Heart right ventricle (tissue), 16 donors: ENCODE measurements at regions not wholly inside any gene's neighbourhood (a gene's known extent, or its start where the extent isn't known, plus 50 kb on each side); places are given as distances from the start of the nearest gene placed in this dataset.

Experiments
- ATAC-seq, 8 donors: fragments of 200-7000 bp; cut with Tn5 transposase; one replicate each; pipeline ENCODE4 v1.9.1; 2020; ENCODE audit warnings: mild to moderate bottlenecking in 8 of 8, moderate library complexity in 8 of 8, moderate number of reproducible peaks in 1 of 8
- DNase-seq, 2 donors: peaks; one replicate each; pipeline ENCODE4 v3.0.0-alpha.2; 2020
- H3K27ac ChIP-seq, 10 donors: fragments of 200-600 bp; sonication (generic) in 2 of 10; one replicate each; pipeline versions ENCODE4 v1.5.0 to v1.8.0; 2020 to 2022; ENCODE audit warnings: mild to moderate bottlenecking in 3 of 10
- H3K27me3 ChIP-seq, 7 donors: fragments of 200-600 bp; one replicate each; pipeline ENCODE4 v1.8.0; 2021 to 2022; ENCODE audit warnings: mild to moderate bottlenecking in 2 of 7
- H3K36me3 ChIP-seq, 9 donors: fragments of 200-600 bp; sonication (generic) in 1 of 9; one replicate each; pipeline versions ENCODE4 v1.5.0 to v1.8.0; 2020 to 2022; ENCODE audit warnings: mild to moderate bottlenecking in 2 of 9
- H3K4me1 ChIP-seq, 9 donors: fragments of 200-600 bp; sonication (generic) in 1 of 9; one replicate each; pipeline versions ENCODE4 v1.5.0 to v1.8.0; 2020 to 2022; ENCODE audit warnings: mild to moderate bottlenecking in 4 of 9
- H3K4me3 ChIP-seq, 10 donors: fragments of 200-600 bp; sonication (generic) in 2 of 10; one replicate each; pipeline versions ENCODE4 v1.5.0 to v1.8.0; 2020 to 2022; ENCODE audit warnings: mild to moderate bottlenecking in 7 of 10, moderate library complexity in 2 of 10
- H3K9me3 ChIP-seq, 11 donors: fragments of 200-600 bp in 10 of 11; sonication (generic) in 2 of 11; one replicate each; pipeline versions ENCODE4 v1.5.0 to v1.8.0; 2013 to 2022; ENCODE audit warnings: mild to moderate bottlenecking in 2 of 11, control low read depth in 1 of 11, moderate library complexity in 1 of 11
- CTCF ChIP-seq, 9 donors: fragments of 200-600 bp; sonication (generic) in 2 of 9; IDR thresholded peaks; one replicate each; pipeline versions ENCODE4 v1.5.0 to v1.8.0; 2021 to 2022; ENCODE audit warnings: antibody characterized with exemption in 9 of 9, mild to moderate bottlenecking in 5 of 9, moderate library complexity in 1 of 9
- WGBS, 2 donors: extraction: QIAGEN DNeasy Blood & Tissue Kit; methylation state at CpG; one replicate each; pipeline ENCODE4 v1.1.7; 2013; ENCODE audit warnings: inconsistent platforms in 1 of 2; 5-methylcytosine and 5-hydroxymethylcytosine counted together
- intact Hi-C, 10 donors: fragments of 100-400 bp; cut with DNase I; formaldehyde crosslinking; loops; one replicate each; pipeline versions ENCODE4 v1.11.1 to v1.14.2; 2022
- donor health status: Arrhythmogenic right ventricular cardiomyopathy.
- donor health status: ischemic (EF 13 %, LVEDD 7.1; RV severe dilation, severe dysfunction).
- donor health status: healthy with polysubstance abuse.
- donor health status: DM: no; HTN: yes; CAD: no.
- donor health status: DM: no; HTN: no; CAD: no.
- donor health status: ischemic (EF 25% LVEDD 6.9; RV normal size, moderate dysfunction).
- donor health status: ischemic (EF 25% LVEDD 5.7; RV mildly dilated, moderate dysfunction).
- donor health status: healthy.
- donor health status: DM: yes; HTN: yes; CAD: no.
- donor health status: Ischemic cardiomyopathy.
- donor health status: ischemic (EF 35%, LVEDD 5.7; RV mildly dilated, moderate dysfunction).
- donor health status: nonischemic (EF 11% LVEDD 7.7; RV severe dilation, severe dysfunction).
- donor health status: DM: yes; HTN: yes; CAD: no.
- donor health status: PGD.
- donor health status: ischemic (EF 29% LVEDD 5.4; RV normal size, mild dysfunction).
- donor health status: nonischemic (EF 23%, LVEDD 6.1; RV moderate dilation, normal function).

- H3K27ac ChIP-seq, result no peak overlapping the region
- no peaks in the 10 kb centered on the region for H3K9me3 ChIP-seq
- DNase-seq (no peak), ATAC-seq (peak in 1 of 8 donors; percentile 41)
- H3K4me3 ChIP-seq, result no peak overlapping the region
- no peaks in the 10 kb centered on the region for H3K27me3 ChIP-seq
- no peaks in the 10 kb centered on the region for H3K36me3 ChIP-seq
- intact Hi-C loops, result loop anchor here in 3 of 10 donors (5.0 to 10.0 kb wide), 3 partner anchors 254 to 919 kb away; no protein-coding TSS in a partner anchor
- H3K4me1 ChIP-seq, result peaks cover 0 to 31% (median 20%) of the 10 kb centered on the region in 9 donors
- TF ChIP-seq CTCF (IDR thresholded peaks at IDR 0.05), result no peak
- 78 to 86% methylated on average over 1 of the region's 1 CpG for WGBS, 2 donors
Measured at GRCh38 chr9:13432904-13433303, 153.4 kb upstream of the MPDZ start.

GRCh38 chr9:13431692-13432091 lies 152.2 kb upstream of the MPDZ start:
- ATAC-seq (no peak), DNase-seq (no peak)
- no peak overlapping the region for H3K27ac ChIP-seq
- H3K4me1 ChIP-seq, result peaks cover 0 to 32% (median 19%) of the 10 kb centered on the region in 9 donors
- no peaks in the 10 kb centered on the region for H3K27me3 ChIP-seq
- intact Hi-C loops, result loop anchor here in 3 of 10 donors (5.0 to 10.0 kb wide), 3 partner anchors 256 to 921 kb away; no protein-coding TSS in a partner anchor
- 93 to 96% methylated on average over 2 of the region's 2 CpGs for WGBS, 2 donors
- TF ChIP-seq CTCF (IDR thresholded peaks at IDR 0.05), result no peak
- no peaks in the 10 kb centered on the region for H3K9me3 ChIP-seq
- no peaks in the 10 kb centered on the region for H3K36me3 ChIP-seq
- no peak overlapping the region for H3K4me3 ChIP-seq

- peaks cover 0 to 32% (median 19%) of the 10 kb centered on the region in 9 donors for H3K4me1 ChIP-seq
- DNase-seq (no peak), ATAC-seq (no peak)
- WGBS, 2 donors, result 91 to 93% methylated on average over 6 of the region's 6 CpGs
- no peak overlapping the region for H3K27ac ChIP-seq
- no peak for TF ChIP-seq CTCF (IDR thresholded peaks at IDR 0.05)
- no peak overlapping the region for H3K4me3 ChIP-seq
- no peaks in the 10 kb centered on the region for H3K36me3 ChIP-seq
- no peaks in the 10 kb centered on the region for H3K9me3 ChIP-seq
- intact Hi-C loops, result loop anchor here in 3 of 10 donors (5.0 to 10.0 kb wide), 3 partner anchors 256 to 921 kb away; no protein-coding TSS in a partner anchor
- H3K27me3 ChIP-seq, result no peaks in the 10 kb centered on the region
Measured at GRCh38 chr9:13431222-13431536, 151.7 kb upstream of the MPDZ start.

GRCh38 chr9:13430368-13431221 lies 151.1 kb upstream of the MPDZ start:
- no peak overlapping the region for H3K4me3 ChIP-seq
- no peak for TF ChIP-seq CTCF (IDR thresholded peaks at IDR 0.05)

More at GRCh38 chr9:13430368-13431221, 151.1 kb upstream of the MPDZ start:
- 71 to 74% methylated on average over 11 of the region's 11 CpGs for WGBS, 2 donors
- no peak overlapping the region for H3K27ac ChIP-seq
- no peaks in the 10 kb centered on the region for H3K9me3 ChIP-seq
- H3K27me3 ChIP-seq, result no peaks in the 10 kb centered on the region
- intact Hi-C loops, result loop anchor here in 3 of 10 donors (5.0 to 10.0 kb wide), 3 partner anchors 257 to 922 kb away; no protein-coding TSS in a partner anchor
- peaks cover 0 to 32% (median 19%) of the 10 kb centered on the region in 9 donors for H3K4me1 ChIP-seq
- H3K36me3 ChIP-seq, result no peaks in the 10 kb centered on the region
- DNase-seq (no peak), ATAC-seq (no peak)
